MM.1S (cell line): ENCODE measurements at regions not wholly inside any gene's neighbourhood (a gene's known extent, or its start where the extent isn't known, plus 50 kb on each side); places are given as distances from the start of the nearest gene placed in this dataset.

Source experiments
- DNase-seq: peaks from one replicate; pipeline ENCODE4 v3.0.0-alpha.2; 2015
- H2AFZ ChIP-seq: fragments of 300-600 bp; sonication (generic); 2 replicates; pipeline ENCODE4 v1.6.0; 2016; ENCODE audit warnings: antibody characterized with exemption, low read length
- H3F3A ChIP-seq: fragments of 300-600 bp; sonication (generic); 2 replicates; pipeline ENCODE4 v1.6.1; 2016; ENCODE audit warnings: mild to moderate bottlenecking, antibody characterized with exemption, low read length, moderate library complexity, mixed read lengths; ENCODE audit not compliant: insufficient read depth
- H3K27ac ChIP-seq: fragments of 300-600 bp; sonication (generic); 2 replicates; pipeline ENCODE4 v1.5.1; 2016; ENCODE audit warnings: mild to moderate bottlenecking, low read length
- H3K27me3 ChIP-seq: fragments of 300-600 bp; sonication (generic); replicated peaks from 2 replicates; pipeline ENCODE4 v1.6.0; 2016; ENCODE audit warnings: low read length; ENCODE audit not compliant: insufficient read depth
- H3K36me3 ChIP-seq: fragments of 300-600 bp; sonication (generic); replicated peaks from 2 replicates; pipeline ENCODE4 v1.6.1; 2016; ENCODE audit warnings: mild to moderate bottlenecking, low read length, mixed read lengths; ENCODE audit not compliant: insufficient read depth
- H3K4me1 ChIP-seq: fragments of 300-600 bp; sonication (generic); 2 replicates; pipeline ENCODE4 v1.6.1; 2016; ENCODE audit warnings: low read length, mixed read lengths
- H3K4me2 ChIP-seq: fragments of 300-600 bp; sonication (generic); 2 replicates; pipeline ENCODE4 v1.6.0; 2016; ENCODE audit warnings: low read depth, low read length
- H3K4me3 ChIP-seq: fragments of 300-600 bp; sonication (generic); 2 replicates; pipeline ENCODE4 v1.5.1; 2016; ENCODE audit warnings: low read length, mixed read lengths
- H3K79me2 ChIP-seq: fragments of 300-600 bp; sonication (generic); 2 replicates; pipeline ENCODE4 v1.6.1; 2016; ENCODE audit warnings: mixed run types, low read length, mixed read lengths
- H3K9ac ChIP-seq: fragments of 300-600 bp; sonication (generic); 2 replicates; pipeline ENCODE4 v1.6.1; 2016; ENCODE audit warnings: low read length, mixed read lengths
- H3K9me2 ChIP-seq: fragments of 300-600 bp; sonication (generic); replicated peaks from 2 replicates; pipeline ENCODE4 v1.6.1; 2016; ENCODE audit warnings: mild to moderate bottlenecking, low read length, mixed read lengths; ENCODE audit not compliant: insufficient read depth
- H3K9me3 ChIP-seq: fragments of 300-600 bp; sonication (generic); replicated peaks from 2 replicates; pipeline ENCODE4 v1.6.1; 2016; ENCODE audit warnings: mild to moderate bottlenecking, low read length, mixed read lengths; ENCODE audit not compliant: insufficient read depth
- H4K20me1 ChIP-seq: fragments of 300-600 bp; sonication (generic); 2 replicates; pipeline ENCODE4 v1.6.1; 2016; ENCODE audit warnings: mild to moderate bottlenecking, low read length, moderate library complexity, mixed read lengths; ENCODE audit not compliant: insufficient read depth
- CTCF ChIP-seq: fragments of 300-600 bp; sonication (generic); IDR thresholded peaks from 2 replicates; pipeline ENCODE4 v1.5.1; 2016; ENCODE audit warnings: antibody characterized with exemption, low read length, mixed read lengths
- EZH2 ChIP-seq: fragments of 300-600 bp; sonication (generic); optimal IDR thresholded peaks from 2 replicates; pipeline ENCODE3; 2017; ENCODE audit warnings: low read depth, mild to moderate bottlenecking, antibody characterized with exemption, low read length, mixed read lengths
- EZH2phosphoT487 ChIP-seq: fragments of 300-600 bp; sonication (generic); IDR thresholded peaks from 2 replicates; pipeline ENCODE4 v1.6.1; 2018; ENCODE audit warnings: antibody characterized with exemption, low read length

DNA sequence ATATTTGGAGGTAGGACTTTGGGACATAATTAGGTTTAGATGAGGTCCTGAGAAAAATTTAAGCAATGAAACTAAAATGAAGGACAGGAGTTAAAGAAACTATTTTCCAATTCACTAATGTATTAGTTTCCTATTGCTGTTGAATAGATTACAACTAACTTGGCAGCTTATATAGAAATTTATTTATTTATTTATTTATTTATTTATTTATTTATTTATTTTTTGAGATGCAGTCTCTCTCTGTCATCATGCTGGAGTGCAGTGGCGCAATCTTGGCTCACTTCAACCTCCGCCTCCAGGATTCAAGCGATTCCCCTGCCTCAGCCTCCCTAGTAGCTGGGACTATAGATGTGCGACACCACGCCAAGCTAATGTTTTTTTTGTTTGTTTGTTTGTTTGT is 182.4 kb upstream of the ADCY2 start:
- Histone ChIP-seq H3K9me3 (no peaks in the 10 kb centered on the region), H3K79me2 (no peaks in the 10 kb centered on the region), H4K20me1 (no peaks in the 10 kb centered on the region), H3K27ac (no peak overlapping the region), H3K9ac (no peak overlapping the region), H2AFZ (no peak overlapping the region), H3K36me3 (no peaks in the 10 kb centered on the region), H3K27me3 (no peaks in the 10 kb centered on the region), H3K4me2 (no peak overlapping the region), H3K4me3 (no peak overlapping the region), H3K4me1 (no peaks in the 10 kb centered on the region), H3F3A (no peaks in the 10 kb centered on the region), H3K9me2 (no peaks in the 10 kb centered on the region)
- DNase-seq: no peak
- TF ChIP-seq CTCF: no peak
- no peak for TF ChIP-seq EZH2phosphoT487
- TF ChIP-seq EZH2: no peak

DNA sequence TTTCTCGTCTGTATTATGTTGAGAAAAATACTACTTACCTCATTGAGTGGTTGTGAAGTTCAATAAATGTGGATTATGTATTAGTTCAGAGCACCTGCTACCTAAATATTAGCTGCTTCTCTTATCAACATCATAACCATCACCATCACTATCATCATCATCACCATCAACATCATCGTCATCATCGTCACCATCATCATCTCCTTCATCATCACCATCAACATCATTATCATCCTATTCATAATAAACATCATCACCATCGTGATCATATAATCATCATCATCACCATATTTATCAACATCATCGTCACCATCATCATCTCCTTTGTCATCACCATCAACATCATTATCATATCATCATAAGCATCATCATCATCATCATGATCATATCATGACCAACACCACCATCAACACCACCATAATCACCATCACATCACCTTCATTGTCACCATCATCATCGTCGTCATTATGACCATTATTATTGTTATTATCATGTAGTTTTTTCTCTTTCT is 181.0 kb upstream of the ADCY2 start:
- H3K9me2 ChIP-seq: no peaks in the 10 kb centered on the region
- no peaks in the 10 kb centered on the region for H3F3A ChIP-seq
- no peaks in the 10 kb centered on the region for H3K4me1 ChIP-seq
- no peak overlapping the region for H3K27ac ChIP-seq
- H3K27me3 ChIP-seq: no peaks in the 10 kb centered on the region
- no peaks in the 10 kb centered on the region for H4K20me1 ChIP-seq
- TF ChIP-seq EZH2phosphoT487: no peak
- no peaks in the 10 kb centered on the region for H3K36me3 ChIP-seq
- no peak overlapping the region for H3K9ac ChIP-seq
- H3K4me2 ChIP-seq: no peak overlapping the region
- H2AFZ ChIP-seq: no peak overlapping the region
- H3K9me3 ChIP-seq: no peaks in the 10 kb centered on the region
- DNase-seq: no peak
- H3K4me3 ChIP-seq: no peak overlapping the region
- H3K79me2 ChIP-seq: no peaks in the 10 kb centered on the region

- DNase-seq: no peak
- no peak for TF ChIP-seq EZH2
- no peak for TF ChIP-seq CTCF
- TF ChIP-seq EZH2phosphoT487: no peak
- H2AFZ ChIP-seq: no peak overlapping the region
Measured at GRCh38 chr5:7218141-7218540, 177.8 kb upstream of the ADCY2 start.

GRCh38 chr5:7220156-7220555 is 175.8 kb upstream of the ADCY2 start:
- DNase-seq: no peak
- TF ChIP-seq EZH2phosphoT487: no peak
- TF ChIP-seq CTCF: no peak
- TF ChIP-seq EZH2: no peak
- Histone ChIP-seq H3K27ac (no peak overlapping the region), H3K27me3 (no peaks in the 10 kb centered on the region), H2AFZ (no peak overlapping the region), H3K9me2 (no peaks in the 10 kb centered on the region), H3K4me1 (no peaks in the 10 kb centered on the region), H3K79me2 (no peaks in the 10 kb centered on the region), H4K20me1 (no peaks in the 10 kb centered on the region), H3K4me3 (no peak overlapping the region), H3K4me2 (no peak overlapping the region), H3K36me3 (no peaks in the 10 kb centered on the region), H3K9me3 (no peaks in the 10 kb centered on the region), H3K9ac (no peak overlapping the region), H3F3A (no peaks in the 10 kb centered on the region)

More at GRCh38 chr5:7218141-7218540, 177.8 kb upstream of the ADCY2 start:
- H3K27me3 ChIP-seq: no peaks in the 10 kb centered on the region
- H3K79me2 ChIP-seq: no peaks in the 10 kb centered on the region
- no peaks in the 10 kb centered on the region for H3K9me2 ChIP-seq
- H3K4me2 ChIP-seq: no peak overlapping the region
- H3K9me3 ChIP-seq: no peaks in the 10 kb centered on the region
- H3K27ac ChIP-seq: no peak overlapping the region
- no peaks in the 10 kb centered on the region for H3F3A ChIP-seq
- H4K20me1 ChIP-seq: no peaks in the 10 kb centered on the region
- no peaks in the 10 kb centered on the region for H3K36me3 ChIP-seq
- no peak overlapping the region for H3K4me3 ChIP-seq
- no peaks in the 10 kb centered on the region for H3K4me1 ChIP-seq
- no peak overlapping the region for H3K9ac ChIP-seq
